ENCODE measurements at regions not wholly inside any gene's neighbourhood (a gene's known extent, or its start where the extent isn't known, plus 50 kb on each side); places are given as distances from the start of the nearest gene placed in this dataset.

- Histone ChIP-seq H3K4me1 (ENCODE audit: control insufficient read depth, insufficient read depth, low read length) (no peaks in the 10 kb centered on the region), H3K9me3 (ENCODE audit: control insufficient read depth, low read length) (peaks cover 9% of the 10 kb centered on the region), H3K27ac (ENCODE audit: low read depth, low read length) (no peak overlapping the region), H3K4me3 (ENCODE audit: low read length) (no peak overlapping the region), H3K9ac (ENCODE audit: extremely low read depth, low read length, poor library complexity, severe bottlenecking) (no peak overlapping the region), H3K36me3 (ENCODE audit: control insufficient read depth, insufficient read depth, low read length) (no peaks in the 10 kb centered on the region), H3K27me3 (ENCODE audit: control insufficient read depth, insufficient read depth, low read length, poor library complexity, severe bottlenecking) (peaks cover 5% of the 10 kb centered on the region)
- H3K27me3 Mint-ChIP-seq (ENCODE audit: insufficient read depth) = peaks cover 28% of the 10 kb centered on the region
- H3K4me3 Mint-ChIP-seq = no peak overlapping the region
- H3K9me3 Mint-ChIP-seq = peaks cover 6% of the 10 kb centered on the region
- 87% methylated on average over 7 of the region's 7 CpGs; no CpG with 5 or more reads in 1 of the 2 experiments for WGBS, 2 experiments (ENCODE audit: insufficient coverage in 1 of 2, insufficient read length in 1 of 2)
- H3K36me3 Mint-ChIP-seq (ENCODE audit: low read depth) = no peaks in the 10 kb centered on the region
- no peak overlapping the region for H3K27ac Mint-ChIP-seq
- no peaks in the 10 kb centered on the region for H3K4me1 Mint-ChIP-seq
- TF ChIP-seq, protein P1, sequence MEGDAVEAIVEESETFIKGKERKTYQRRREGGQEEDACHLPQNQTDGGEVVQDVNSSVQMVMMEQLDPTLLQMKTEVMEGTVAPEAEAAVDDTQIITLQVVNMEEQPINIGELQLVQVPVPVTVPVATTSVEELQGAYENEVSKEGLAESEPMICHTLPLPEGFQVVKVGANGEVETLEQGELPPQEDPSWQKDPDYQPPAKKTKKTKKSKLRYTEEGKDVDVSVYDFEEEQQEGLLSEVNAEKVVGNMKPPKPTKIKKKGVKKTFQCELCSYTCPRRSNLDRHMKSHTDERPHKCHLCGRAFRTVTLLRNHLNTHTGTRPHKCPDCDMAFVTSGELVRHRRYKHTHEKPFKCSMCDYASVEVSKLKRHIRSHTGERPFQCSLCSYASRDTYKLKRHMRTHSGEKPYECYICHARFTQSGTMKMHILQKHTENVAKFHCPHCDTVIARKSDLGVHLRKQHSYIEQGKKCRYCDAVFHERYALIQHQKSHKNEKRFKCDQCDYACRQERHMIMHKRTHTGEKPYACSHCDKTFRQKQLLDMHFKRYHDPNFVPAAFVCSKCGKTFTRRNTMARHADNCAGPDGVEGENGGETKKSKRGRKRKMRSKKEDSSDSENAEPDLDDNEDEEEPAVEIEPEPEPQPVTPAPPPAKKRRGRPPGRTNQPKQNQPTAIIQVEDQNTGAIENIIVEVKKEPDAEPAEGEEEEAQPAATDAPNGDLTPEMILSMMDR (conservative IDR thresholded peaks at IDR 0.05) = no peak
- no peak for DNase-seq
These were observed 265.5 kb downstream of the LRFN2 start for GRCh38 chr6:40321616-40322015.

GRCh38 chr6:40320947-40321346, 266.2 kb downstream of the LRFN2 start:
- H3K27ac ChIP-seq (ENCODE audit: low read depth, low read length) = no peak overlapping the region
- Mint-ChIP-seq H3K27me3 (ENCODE audit: insufficient read depth) (peaks cover 31% of the 10 kb centered on the region), H3K4me3 (no peak overlapping the region), H3K4me1 (no peaks in the 10 kb centered on the region), H3K36me3 (ENCODE audit: low read depth) (no peaks in the 10 kb centered on the region), H3K27ac (no peak overlapping the region), H3K9me3 (peaks cover 6% of the 10 kb centered on the region)
- DNase-seq = no peak
- TF ChIP-seq, protein P1 (conservative IDR thresholded peaks at IDR 0.05) = no peak
- peaks cover 9% of the 10 kb centered on the region for H3K9me3 ChIP-seq (ENCODE audit: control insufficient read depth, low read length)
- no peak overlapping the region for H3K9ac ChIP-seq (ENCODE audit: extremely low read depth, low read length, poor library complexity, severe bottlenecking)
- H3K4me3 ChIP-seq (ENCODE audit: low read length) = no peak overlapping the region
- H3K36me3 ChIP-seq (ENCODE audit: control insufficient read depth, insufficient read depth, low read length) = no peaks in the 10 kb centered on the region
- no peaks in the 10 kb centered on the region for H3K4me1 ChIP-seq (ENCODE audit: control insufficient read depth, insufficient read depth, low read length)
- H3K27me3 ChIP-seq (ENCODE audit: control insufficient read depth, insufficient read depth, low read length, poor library complexity, severe bottlenecking) = peaks cover 11% of the 10 kb centered on the region
- WGBS, 2 experiments (ENCODE audit: insufficient coverage in 1 of 2, insufficient read length in 1 of 2) = 84% methylated on average over 2 of the region's 2 CpGs; no CpG with 5 or more reads in 1 of the 2 experiments

DNA sequence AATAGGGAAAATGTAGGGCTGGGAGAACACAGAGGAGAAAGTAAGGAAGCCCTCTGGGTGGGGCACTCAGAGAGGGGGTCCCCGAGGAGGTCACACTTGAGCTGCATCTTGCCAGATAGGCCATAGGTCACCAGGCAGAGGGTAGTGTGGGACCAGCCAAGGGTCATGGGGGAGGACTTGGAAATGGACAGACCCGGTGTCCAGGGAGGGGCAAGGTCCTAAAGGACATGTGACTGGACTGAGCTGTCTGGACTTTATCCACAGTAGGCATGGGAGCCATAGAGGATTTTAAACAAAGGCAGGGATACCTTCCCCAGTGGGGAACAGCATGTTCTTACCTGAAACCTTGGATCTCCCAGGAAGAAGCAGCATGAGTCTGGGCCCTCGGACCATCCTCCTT, 266.7 kb downstream of the LRFN2 start:
- no peaks in the 10 kb centered on the region for H3K4me1 ChIP-seq (ENCODE audit: control insufficient read depth, insufficient read depth, low read length)
- no peak overlapping the region for H3K27ac ChIP-seq (ENCODE audit: low read depth, low read length)
- Mint-ChIP-seq H3K4me1 (no peaks in the 10 kb centered on the region), H3K4me3 (no peak overlapping the region), H3K27me3 (ENCODE audit: insufficient read depth) (peaks cover 33% of the 10 kb centered on the region), H3K27ac (no peak overlapping the region), H3K9me3 (peaks cover 6% of the 10 kb centered on the region), H3K36me3 (ENCODE audit: low read depth) (no peaks in the 10 kb centered on the region)
- DNase-seq = no peak
- H3K4me3 ChIP-seq (ENCODE audit: low read length) = no peak overlapping the region
- peaks cover 11% of the 10 kb centered on the region for H3K27me3 ChIP-seq (ENCODE audit: control insufficient read depth, insufficient read depth, low read length, poor library complexity, severe bottlenecking)
- no peaks in the 10 kb centered on the region for H3K36me3 ChIP-seq (ENCODE audit: control insufficient read depth, insufficient read depth, low read length)
- H3K9me3 ChIP-seq (ENCODE audit: control insufficient read depth, low read length) = peaks cover 9% of the 10 kb centered on the region
- 88 to 100% methylated on average over 1 to 3 of the region's 3 CpGs for WGBS, 2 experiments (ENCODE audit: insufficient coverage in 1 of 2, insufficient read length in 1 of 2)
- TF ChIP-seq, protein P1 (conservative IDR thresholded peaks at IDR 0.05) = no peak
- H3K9ac ChIP-seq (ENCODE audit: extremely low read depth, low read length, poor library complexity, severe bottlenecking) = no peak overlapping the region

Data from endodermal cell (in vitro differentiated cells).